ENCODE measurements at regions not wholly inside any gene's neighbourhood (a gene's known extent, or its start where the extent isn't known, plus 50 kb on each side); places are given as distances from the start of the nearest gene placed in this dataset.

DNA sequence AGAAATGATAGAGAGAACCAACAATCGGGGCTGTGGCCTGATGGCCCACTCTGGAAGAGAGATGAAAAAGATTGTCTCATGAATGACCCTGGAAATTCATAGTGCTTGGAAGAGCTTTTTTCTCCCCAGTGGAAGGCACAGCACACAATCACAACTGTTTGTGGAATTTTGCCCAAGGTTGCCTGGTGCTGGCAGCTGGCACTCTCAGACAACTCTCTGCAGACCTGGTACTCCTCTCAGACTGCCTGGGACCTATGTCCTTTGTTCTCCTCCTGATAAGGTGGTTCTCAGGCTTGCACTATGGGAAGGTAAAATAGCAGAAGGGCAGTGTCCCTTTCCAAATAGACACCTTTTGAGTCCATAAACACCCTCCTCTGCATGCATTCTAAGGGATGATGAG is 144.1 kb upstream of the SEL1L start:
- H3K4me3 ChIP-seq, result no peak overlapping the region
- H3K9me3 ChIP-seq, result no peaks in the 10 kb centered on the region
- no peak overlapping the region for H3K4me2 ChIP-seq
- ATAC-seq, result no peak
- no peak overlapping the region for H3K27ac ChIP-seq
- WGBS (ENCODE audit: missing lambda C conversion rate), result 14% methylated on average over 1 of the region's 1 CpG
- no peaks in the 10 kb centered on the region for H3K4me1 ChIP-seq
- DNase-seq (ENCODE audit: low read depth in 1 of 2, low spot score in 1 of 2), result no peak
- TF ChIP-seq FOSB (CRISPR knock-in tag; IDR thresholded peaks at IDR 0.05) (no peak), RARB (CRISPR knock-in tag; IDR thresholded peaks at IDR 0.05) (no peak), GATA3 (IDR thresholded peaks at IDR 0.05; ENCODE audit: borderline replicate concordance) (no peak), KDM1A (IDR thresholded peaks at IDR 0.05; ENCODE audit: low read depth) (no peak)
- POLR2A ChIA-PET, result no interaction called here
- CTCF ChIA-PET, result no interaction called here
- no peak for FAIRE-seq

- DNase-seq (ENCODE audit: low read depth in 1 of 2, low spot score in 1 of 2) (no peak), FAIRE-seq (no peak), ATAC-seq (no peak)
- Histone ChIP-seq H3K4me2 (no peak overlapping the region), H3K4me3 (no peak overlapping the region), H3K9me3 (no peaks in the 10 kb centered on the region), H3K27ac (no peak overlapping the region), H3K4me1 (no peaks in the 10 kb centered on the region)
- ChIA-PET CTCF (no interaction called here), POLR2A (no interaction called here)
- no peak for TF ChIP-seq EHMT2 (IDR thresholded peaks at IDR 0.05; ENCODE audit: low read depth)
- TF ChIP-seq CBX8 (IDR thresholded peaks at IDR 0.05), result no peak
- no peak for TF ChIP-seq RARB (CRISPR knock-in tag; IDR thresholded peaks at IDR 0.05)
- no peak for TF ChIP-seq CBX2 (IDR thresholded peaks at IDR 0.05; ENCODE audit: borderline replicate concordance, low read depth)
- no peak for TF ChIP-seq ELK1 (IDR thresholded peaks at IDR 0.05; ENCODE audit: low read depth, low read length)
- no peak for TF ChIP-seq GATA3 (IDR thresholded peaks at IDR 0.05; ENCODE audit: borderline replicate concordance)
- no peak for TF ChIP-seq REST (IDR thresholded peaks at IDR 0.05)
- no peak for TF ChIP-seq RNF2 (IDR thresholded peaks at IDR 0.05; ENCODE audit: borderline replicate concordance, low read depth)
- WGBS (ENCODE audit: missing lambda C conversion rate), result 22% methylated on average over 2 of the region's 20 CpGs
These were observed 145.6 kb upstream of the SEL1L start for GRCh38 chr14:81679226-81679625.

DNA sequence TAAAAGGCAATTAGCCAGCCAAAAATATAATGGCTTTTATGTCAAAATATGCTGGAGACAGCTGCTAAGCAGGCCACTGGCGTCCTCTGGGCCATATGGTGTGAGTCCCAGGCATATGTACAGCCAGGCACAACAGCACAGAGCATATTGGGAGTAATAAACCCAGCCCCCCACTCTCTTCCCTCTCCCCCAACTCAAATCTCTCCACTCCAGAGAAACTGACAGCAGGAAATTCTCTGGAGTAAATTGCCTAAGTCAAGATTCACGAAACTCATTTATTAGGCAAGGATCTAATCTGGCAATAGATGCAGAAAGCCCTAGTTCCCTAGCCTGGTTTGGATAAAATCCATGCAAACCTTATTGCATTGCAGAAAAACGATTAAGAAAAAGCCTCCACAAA is 147.9 kb upstream of the SEL1L start:
- FAIRE-seq (no peak), DNase-seq (ENCODE audit: low read depth in 1 of 2, low spot score in 1 of 2) (no peak), ATAC-seq (no peak)
- no peak overlapping the region for H3K27ac ChIP-seq
- H3K9me3 ChIP-seq, result no peaks in the 10 kb centered on the region
- H3K4me3 ChIP-seq, result no peak overlapping the region
- H3K4me1 ChIP-seq, result no peaks in the 10 kb centered on the region
- POLR2A ChIA-PET, result no interaction called here
- H3K4me2 ChIP-seq, result no peak overlapping the region
- 4% methylated on average over 3 of the region's 3 CpGs for WGBS (ENCODE audit: missing lambda C conversion rate)
- TF ChIP-seq NR3C1 (IDR thresholded peaks at IDR 0.05) (no peak), MYC (IDR thresholded peaks at IDR 0.05; ENCODE audit: borderline replicate concordance, low read length) (no peak), POLR2AphosphoS2 (conservative IDR thresholded peaks at IDR 0.05; ENCODE audit: low read length) (no peak), FOSB (CRISPR knock-in tag; IDR thresholded peaks at IDR 0.05) (no peak), CBX8 (IDR thresholded peaks at IDR 0.05) (no peak), RAD21 (conservative IDR thresholded peaks at IDR 0.05 in 1 of 2, IDR thresholded peaks at IDR 0.05 in 1 of 2) (no peak), USF2 (IDR thresholded peaks at IDR 0.05) (no peak), HOXB5 (CRISPR knock-in tag; IDR thresholded peaks at IDR 0.05) (no peak), RARB (CRISPR knock-in tag; IDR thresholded peaks at IDR 0.05) (no peak), ZFP36 (IDR thresholded peaks at IDR 0.05; ENCODE audit: borderline replicate concordance, partially characterized antibody) (no peak), ELK1 (IDR thresholded peaks at IDR 0.05; ENCODE audit: low read depth, low read length) (no peak), ESRRA (IDR thresholded peaks at IDR 0.05; ENCODE audit: borderline replicate concordance, low read length) (no peak), TP53 (CRISPR knock-in tag; IDR thresholded peaks at IDR 0.05) (no peak), HMGXB4 (CRISPR knock-in tag; IDR thresholded peaks at IDR 0.05; ENCODE audit: borderline replicate concordance) (no peak), ZC3H11A (IDR thresholded peaks at IDR 0.05) (no peak)
- TF ChIP-seq, protein P1, sequence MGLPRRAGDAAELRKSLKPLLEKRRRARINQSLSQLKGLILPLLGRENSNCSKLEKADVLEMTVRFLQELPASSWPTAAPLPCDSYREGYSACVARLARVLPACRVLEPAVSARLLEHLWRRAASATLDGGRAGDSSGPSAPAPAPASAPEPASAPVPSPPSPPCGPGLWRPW (IDR thresholded peaks at IDR 0.05), result no peak
- CTCF ChIA-PET, result no interaction called here
